Astrocyte (in vitro differentiated cells and primary cell): ENCODE measurements at regions not wholly inside any gene's neighbourhood (a gene's known extent, or its start where the extent isn't known, plus 50 kb on each side); places are given as distances from the start of the nearest gene placed in this dataset.

ENCODE experiments used
- DNase-seq: peaks from one replicate; pipeline ENCODE4 v3.0.0-alpha.2; 2010; ENCODE audit warnings: low read depth
- FAIRE-seq: peaks from 2 replicates; lab custom pipeline; 2011; peaks lifted over from hg19 to GRCh38; lab: Jason Lieb, UNC
- H2AFZ ChIP-seq: 2 replicates; pipeline ENCODE4 v1.6.0; 2012; ENCODE audit warnings: low read depth, low read length, inconsistent platforms
- H3K27ac ChIP-seq: 2 replicates; pipeline ENCODE4 v1.5.1; 2011; ENCODE audit warnings: low read depth, low read length, inconsistent platforms
- H3K27me3 ChIP-seq: 2 replicates; pipeline ENCODE4 v1.6.0; 2011; ENCODE audit warnings: low read length, inconsistent platforms; ENCODE audit not compliant: insufficient read depth
- H3K36me3 ChIP-seq: 2 replicates; pipeline ENCODE4 v1.5.1; 2011; ENCODE audit warnings: low read length, inconsistent platforms; ENCODE audit not compliant: insufficient read depth
- H3K4me1 ChIP-seq: 2 replicates; pipeline ENCODE4 v1.5.1; 2011; ENCODE audit warnings: low read length, inconsistent platforms; ENCODE audit not compliant: insufficient read depth
- H3K4me2 ChIP-seq: 2 replicates; pipeline ENCODE4 v1.6.0; 2012; ENCODE audit warnings: low read length, inconsistent platforms
- H3K4me3 ChIP-seq: 2 replicates; pipeline ENCODE4 v1.5.1; 2011; ENCODE audit warnings: low read depth, mild to moderate bottlenecking, low read length, inconsistent platforms; ENCODE audit not compliant: insufficient read depth
- H3K79me2 ChIP-seq: 2 replicates; pipeline ENCODE4 v1.6.0; 2012; ENCODE audit warnings: mild to moderate bottlenecking, low read length, inconsistent platforms; ENCODE audit not compliant: insufficient read depth
- H3K9ac ChIP-seq: 2 replicates; pipeline ENCODE4 v1.6.0; 2012; ENCODE audit warnings: mild to moderate bottlenecking, low read length, inconsistent platforms
- H3K9me3 ChIP-seq: 2 replicates; pipeline ENCODE4 v1.5.1; 2012; ENCODE audit warnings: low read depth, mild to moderate bottlenecking, low read length, inconsistent platforms; ENCODE audit not compliant: insufficient read depth
- H4K20me1 ChIP-seq: 2 replicates; pipeline ENCODE4 v1.6.0; 2012; ENCODE audit warnings: low read length, inconsistent platforms; ENCODE audit not compliant: insufficient read depth
- H3K27ac Mint-ChIP-seq: one replicate; pipeline ENCODE4 v1.8.0; 2021; ENCODE audit warnings: mild to moderate bottlenecking, mixed read lengths; ENCODE audit not compliant: unreplicated experiment
- H3K27me3 Mint-ChIP-seq: one replicate; pipeline ENCODE4 v1.8.0; 2021; ENCODE audit warnings: low read depth, mixed read lengths; ENCODE audit not compliant: unreplicated experiment
- H3K36me3 Mint-ChIP-seq: one replicate; pipeline ENCODE4 v1.8.0; 2021; ENCODE audit warnings: low read depth, mixed read lengths; ENCODE audit not compliant: unreplicated experiment
- H3K4me1 Mint-ChIP-seq: one replicate; pipeline ENCODE4 v1.8.0; 2021; ENCODE audit warnings: low read depth, mixed read lengths; ENCODE audit not compliant: unreplicated experiment
- H3K4me3 Mint-ChIP-seq: one replicate; pipeline ENCODE4 v1.8.0; 2021; ENCODE audit warnings: mild to moderate bottlenecking, moderate library complexity, mixed read lengths; ENCODE audit not compliant: unreplicated experiment
- H3K9me3 Mint-ChIP-seq: one replicate; pipeline ENCODE4 v1.8.0; 2021; ENCODE audit warnings: mild to moderate bottlenecking, mixed read lengths; ENCODE audit not compliant: unreplicated experiment
- CTCF ChIP-seq: IDR thresholded peaks from 2 replicates; pipeline ENCODE4 v1.5.1; 2011; ENCODE audit warnings: low read depth, mild to moderate bottlenecking, inconsistent platforms, low read length, moderate library complexity; ENCODE audit not compliant: insufficient read depth
- EZH2 ChIP-seq: IDR thresholded peaks from 2 replicates; pipeline ENCODE4 v1.6.1; 2012; ENCODE audit warnings: mild to moderate bottlenecking, low read length, inconsistent platforms; ENCODE audit not compliant: insufficient read depth

- no peaks in the 10 kb centered on the region for H3K9me3 ChIP-seq
- no peak overlapping the region for H2AFZ ChIP-seq
- no peaks in the 10 kb centered on the region for H3K79me2 ChIP-seq
- no peak overlapping the region for H3K27ac Mint-ChIP-seq
- no peaks in the 10 kb centered on the region for H3K27me3 ChIP-seq
- no peaks in the 10 kb centered on the region for H4K20me1 ChIP-seq
- FAIRE-seq (no peak), DNase-seq (no peak)
- H3K4me3 ChIP-seq: no peak overlapping the region
- H3K4me1 ChIP-seq: no peaks in the 10 kb centered on the region
- H3K36me3 Mint-ChIP-seq: no peaks in the 10 kb centered on the region
- H3K27me3 Mint-ChIP-seq: no peaks in the 10 kb centered on the region
- no peak overlapping the region for H3K4me3 Mint-ChIP-seq
- TF ChIP-seq CTCF (no peak), EZH2 (no peak)
- H3K27ac ChIP-seq: no peak overlapping the region
- no peaks in the 10 kb centered on the region for H3K4me1 Mint-ChIP-seq
- H3K36me3 ChIP-seq: no peaks in the 10 kb centered on the region
- H3K9me3 Mint-ChIP-seq: no peaks in the 10 kb centered on the region
- no peak overlapping the region for H3K4me2 ChIP-seq
- no peak overlapping the region for H3K9ac ChIP-seq
These were observed 1354.9 kb upstream of the TMEM132C start for GRCh38 chr12:126912111-126912510.

- DNase-seq: no peak
- Histone ChIP-seq H3K36me3 (no peaks in the 10 kb centered on the region), H3K79me2 (no peaks in the 10 kb centered on the region), H4K20me1 (no peaks in the 10 kb centered on the region), H3K27ac (no peak overlapping the region), H3K4me2 (no peak overlapping the region), H3K9ac (no peak overlapping the region), H2AFZ (no peak overlapping the region), H3K27me3 (no peaks in the 10 kb centered on the region), H3K4me3 (no peak overlapping the region), H3K9me3 (no peaks in the 10 kb centered on the region), H3K4me1 (no peaks in the 10 kb centered on the region)
- H3K27me3 Mint-ChIP-seq: no peaks in the 10 kb centered on the region
- H3K9me3 Mint-ChIP-seq: no peaks in the 10 kb centered on the region
- H3K36me3 Mint-ChIP-seq: no peaks in the 10 kb centered on the region
- no peaks in the 10 kb centered on the region for H3K4me1 Mint-ChIP-seq
- no peak overlapping the region for H3K27ac Mint-ChIP-seq
- TF ChIP-seq CTCF (no peak), EZH2 (no peak)
- no peak for FAIRE-seq
- no peak overlapping the region for H3K4me3 Mint-ChIP-seq
These were observed 1352.7 kb upstream of the TMEM132C start for GRCh38 chr12:126914170-126914793.

- FAIRE-seq (no peak), DNase-seq (no peak)
- no peak overlapping the region for H3K4me3 Mint-ChIP-seq
- H3K4me2 ChIP-seq: no peak overlapping the region
- H3K36me3 Mint-ChIP-seq: no peaks in the 10 kb centered on the region
- H4K20me1 ChIP-seq: no peaks in the 10 kb centered on the region
- no peaks in the 10 kb centered on the region for H3K4me1 Mint-ChIP-seq
- H3K4me3 ChIP-seq: no peak overlapping the region
- no peaks in the 10 kb centered on the region for H3K9me3 Mint-ChIP-seq
- H3K9me3 ChIP-seq: no peaks in the 10 kb centered on the region
- no peak overlapping the region for H3K27ac ChIP-seq
- no peak overlapping the region for H3K9ac ChIP-seq
- H3K27me3 Mint-ChIP-seq: no peaks in the 10 kb centered on the region
- no peak overlapping the region for H2AFZ ChIP-seq
- H3K36me3 ChIP-seq: no peaks in the 10 kb centered on the region
- no peaks in the 10 kb centered on the region for H3K4me1 ChIP-seq
- no peaks in the 10 kb centered on the region for H3K79me2 ChIP-seq
- H3K27me3 ChIP-seq: no peaks in the 10 kb centered on the region
- no peak overlapping the region for H3K27ac Mint-ChIP-seq
- TF ChIP-seq CTCF (no peak), EZH2 (no peak)
These were observed 1351.7 kb upstream of the TMEM132C start for GRCh38 chr12:126915309-126915708.
